ENCODE measurements at regions not wholly inside any gene's neighbourhood (a gene's known extent, or its start where the extent isn't known, plus 50 kb on each side); places are given as distances from the start of the nearest gene placed in this dataset.

GRCh38 chr5:104312481-104312880 is 749.9 kb upstream of the NUDT12 start:
- in situ Hi-C loops (cut with HindIII; ENCODE audit: low pct_ligation_motif_present, low pct_unique_long_range_greater_than_20kb, low sequenced_read_pairs): no loop called here
- no peak for DNase-seq

GRCh38 chr5:104305602-104306001 is 743.0 kb upstream of the NUDT12 start:
- DNase-seq: no peak
- in situ Hi-C loops (cut with HindIII; ENCODE audit: low pct_ligation_motif_present, low pct_unique_long_range_greater_than_20kb, low sequenced_read_pairs): no loop called here

- in situ Hi-C loops (cut with HindIII; ENCODE audit: low pct_ligation_motif_present, low pct_unique_long_range_greater_than_20kb, low sequenced_read_pairs): no loop called here
- no peak for DNase-seq
Measured at GRCh38 chr5:104299998-104300706, 737.6 kb upstream of the NUDT12 start.

GRCh38 chr5:104298518-104298917 is 735.9 kb upstream of the NUDT12 start:
- in situ Hi-C loops (cut with HindIII; ENCODE audit: low pct_ligation_motif_present, low pct_unique_long_range_greater_than_20kb, low sequenced_read_pairs): no loop called here
- no peak for DNase-seq

GRCh38 chr5:104297076-104297475 is 734.5 kb upstream of the NUDT12 start:
- in situ Hi-C loops (cut with HindIII; ENCODE audit: low pct_ligation_motif_present, low pct_unique_long_range_greater_than_20kb, low sequenced_read_pairs): no loop called here
- peak; percentile 1 for DNase-seq

- in situ Hi-C loops (cut with HindIII; ENCODE audit: low pct_ligation_motif_present, low pct_unique_long_range_greater_than_20kb, low sequenced_read_pairs): no loop called here
- no peak for DNase-seq
Measured at GRCh38 chr5:104295991-104296390, 733.4 kb upstream of the NUDT12 start.

- no peak for DNase-seq
- in situ Hi-C loops (cut with HindIII; ENCODE audit: low pct_ligation_motif_present, low pct_unique_long_range_greater_than_20kb, low sequenced_read_pairs): no loop called here
Measured at GRCh38 chr5:104283136-104283535, 720.5 kb upstream of the NUDT12 start.

GRCh38 chr5:104273725-104274124 is 711.1 kb upstream of the NUDT12 start:
- DNase-seq: no peak
- in situ Hi-C loops (cut with HindIII; ENCODE audit: low pct_ligation_motif_present, low pct_unique_long_range_greater_than_20kb, low sequenced_read_pairs): no loop called here

GRCh38 chr5:104267320-104268015 is 704.9 kb upstream of the NUDT12 start:
- DNase-seq: no peak
- in situ Hi-C loops (cut with HindIII; ENCODE audit: low pct_ligation_motif_present, low pct_unique_long_range_greater_than_20kb, low sequenced_read_pairs): no loop called here

GRCh38 chr5:104266161-104266560 is 703.6 kb upstream of the NUDT12 start:
- no peak for DNase-seq
- in situ Hi-C loops (cut with HindIII; ENCODE audit: low pct_ligation_motif_present, low pct_unique_long_range_greater_than_20kb, low sequenced_read_pairs): no loop called here

GRCh38 chr5:104265531-104266140 is 703.0 kb upstream of the NUDT12 start:
- in situ Hi-C loops (cut with HindIII; ENCODE audit: low pct_ligation_motif_present, low pct_unique_long_range_greater_than_20kb, low sequenced_read_pairs): no loop called here
- DNase-seq: no peak

- in situ Hi-C loops (cut with HindIII; ENCODE audit: low pct_ligation_motif_present, low pct_unique_long_range_greater_than_20kb, low sequenced_read_pairs): no loop called here
- no peak for DNase-seq
Measured at GRCh38 chr5:104247260-104247659, 684.7 kb upstream of the NUDT12 start.

- in situ Hi-C loops (cut with HindIII; ENCODE audit: low pct_ligation_motif_present, low pct_unique_long_range_greater_than_20kb, low sequenced_read_pairs): no loop called here
- no peak for DNase-seq
Measured at GRCh38 chr5:104241046-104241445, 678.5 kb upstream of the NUDT12 start.

GRCh38 chr5:104237586-104237985 is 675.0 kb upstream of the NUDT12 start:
- in situ Hi-C loops (cut with HindIII; ENCODE audit: low pct_ligation_motif_present, low pct_unique_long_range_greater_than_20kb, low sequenced_read_pairs): no loop called here
- DNase-seq: no peak

- in situ Hi-C loops (cut with HindIII; ENCODE audit: low pct_ligation_motif_present, low pct_unique_long_range_greater_than_20kb, low sequenced_read_pairs): no loop called here
- no peak for DNase-seq
Measured at GRCh38 chr5:104223885-104224773, 661.5 kb upstream of the NUDT12 start.

- in situ Hi-C loops (cut with HindIII; ENCODE audit: low pct_ligation_motif_present, low pct_unique_long_range_greater_than_20kb, low sequenced_read_pairs): no loop called here
- DNase-seq: no peak
Measured at GRCh38 chr5:104218200-104218599, 655.6 kb upstream of the NUDT12 start.

GRCh38 chr5:104213216-104213615 is 650.6 kb upstream of the NUDT12 start:
- no peak for DNase-seq
- in situ Hi-C loops (cut with HindIII; ENCODE audit: low pct_ligation_motif_present, low pct_unique_long_range_greater_than_20kb, low sequenced_read_pairs): no loop called here

GRCh38 chr5:104199771-104200170 is 637.2 kb upstream of the NUDT12 start:
- in situ Hi-C loops (cut with HindIII; ENCODE audit: low pct_ligation_motif_present, low pct_unique_long_range_greater_than_20kb, low sequenced_read_pairs): no loop called here
- no peak for DNase-seq

- in situ Hi-C loops (cut with HindIII; ENCODE audit: low pct_ligation_motif_present, low pct_unique_long_range_greater_than_20kb, low sequenced_read_pairs): no loop called here
Measured at GRCh38 chr5:104198156-104198555, 635.6 kb upstream of the NUDT12 start.

More at GRCh38 chr5:104198156-104198555, 635.6 kb upstream of the NUDT12 start:
- no peak for DNase-seq
